Central memory CD8-positive, alpha-beta T cell (primary cell): ENCODE measurements at regions not wholly inside any gene's neighbourhood (a gene's known extent, or its start where the extent isn't known, plus 50 kb on each side); places are given as distances from the start of the nearest gene placed in this dataset.

Source experiments
- ATAC-seq: fragments of 150-1000 bp; cut with Tn5 transposase; replicated peaks from 2 replicates; pipeline ENCODE4 v1.10.0; 2022; ENCODE audit warnings: mild to moderate bottlenecking, moderate FRiP score, moderate number of reproducible peaks; ENCODE audit not compliant: poor library complexity, severe bottlenecking; ENCODE audit errors: extremely low read depth
- DNase-seq, 2 donors: peaks; one replicate each; pipeline ENCODE4 v3.0.0; 2021; ENCODE audit warnings: low spot score in 2 of 2
- H3K27ac Mint-ChIP-seq: one replicate; pipeline ENCODE4 v1.8.0; 2022; ENCODE audit warnings: low read depth, mild to moderate bottlenecking, moderate library complexity, mixed read lengths
- H3K27me3 Mint-ChIP-seq: one replicate; pipeline ENCODE4 v1.8.0; 2022; ENCODE audit warnings: mixed read lengths
- H3K36me3 Mint-ChIP-seq: one replicate; pipeline ENCODE4 v1.8.0; 2022; ENCODE audit warnings: mild to moderate bottlenecking, moderate library complexity, mixed read lengths; ENCODE audit not compliant: insufficient read depth
- H3K4me1 Mint-ChIP-seq: one replicate; pipeline ENCODE4 v1.8.0; 2022; ENCODE audit warnings: mixed read lengths
- H3K4me3 Mint-ChIP-seq: one replicate; pipeline ENCODE4 v1.8.0; 2022; ENCODE audit warnings: mild to moderate bottlenecking, moderate library complexity, mixed read lengths
- H3K9me3 Mint-ChIP-seq: one replicate; pipeline ENCODE4 v1.8.0; 2022; ENCODE audit warnings: mixed read lengths

DNA sequence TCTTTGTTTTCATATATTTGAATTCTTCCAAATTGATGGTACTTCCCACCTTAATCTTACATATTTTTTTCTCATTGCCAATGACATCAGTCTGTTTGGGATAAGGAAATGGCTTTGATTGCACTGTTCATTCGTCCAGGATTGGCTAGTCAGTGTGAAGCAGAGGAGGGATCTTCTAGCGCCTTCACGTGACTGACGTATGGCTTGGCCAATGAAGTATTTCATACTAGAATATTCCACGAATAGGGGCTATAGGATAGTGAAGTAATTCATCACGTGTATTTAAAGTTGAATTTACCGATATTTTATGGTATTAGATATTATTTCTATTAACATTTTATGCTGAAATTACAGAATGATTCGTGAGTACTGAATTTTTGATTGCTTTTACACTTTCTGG, 178.7 kb upstream of the ZFHX3 start:
- Mint-ChIP-seq H3K27ac (no peak overlapping the region), H3K27me3 (no peaks in the 10 kb centered on the region), H3K9me3 (peaks cover 21% of the 10 kb centered on the region), H3K36me3 (no peaks in the 10 kb centered on the region), H3K4me3 (no peak overlapping the region), H3K4me1 (no peaks in the 10 kb centered on the region)
- DNase-seq (no peak), ATAC-seq (no peak)

DNA sequence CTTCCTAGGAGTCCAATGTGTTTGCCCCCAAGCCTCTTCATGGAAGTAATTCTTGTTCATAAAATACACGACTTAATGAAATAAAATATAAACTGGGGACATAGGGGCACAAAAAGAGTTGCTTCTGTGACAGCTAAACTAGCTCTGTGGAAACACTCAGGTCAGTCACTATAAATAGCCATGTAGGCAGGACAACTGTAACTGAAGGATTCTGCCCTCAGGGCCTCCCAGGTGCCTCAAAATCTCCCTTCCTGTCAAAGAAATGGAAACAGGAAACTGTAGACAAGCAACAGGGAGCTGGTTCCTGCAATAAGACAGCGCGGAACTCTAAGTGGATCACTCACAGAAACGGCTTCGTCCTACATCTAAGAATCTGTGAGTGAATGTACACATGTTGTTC, 178.1 kb upstream of the ZFHX3 start:
- H3K9me3 Mint-ChIP-seq: peaks cover 21% of the 10 kb centered on the region
- H3K4me3 Mint-ChIP-seq: no peak overlapping the region
- no peaks in the 10 kb centered on the region for H3K27me3 Mint-ChIP-seq
- no peak overlapping the region for H3K27ac Mint-ChIP-seq
- no peak for ATAC-seq
- no peaks in the 10 kb centered on the region for H3K4me1 Mint-ChIP-seq
- no peaks in the 10 kb centered on the region for H3K36me3 Mint-ChIP-seq
- DNase-seq: no peak

DNA sequence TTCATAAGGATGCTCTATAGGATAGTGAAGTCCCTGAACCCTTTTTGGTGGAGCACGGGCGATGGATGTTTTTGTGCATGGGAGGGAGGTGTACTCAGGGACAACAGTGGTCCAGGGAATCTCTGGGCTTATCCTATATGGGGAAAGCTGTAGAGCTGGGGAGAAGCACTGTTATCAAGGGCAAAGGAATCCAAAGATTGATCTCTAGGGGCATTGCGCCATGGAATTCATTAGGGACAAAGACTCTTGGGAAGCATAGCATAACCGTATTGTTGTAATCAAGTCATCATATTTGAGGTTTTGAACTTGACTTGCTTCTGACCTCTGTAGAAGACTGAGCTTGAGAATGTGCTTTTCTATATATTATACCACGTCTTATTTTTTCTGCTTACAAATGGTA, 172.9 kb upstream of the ZFHX3 start:
- no peak overlapping the region for H3K4me3 Mint-ChIP-seq
- H3K27ac Mint-ChIP-seq: no peak overlapping the region
- H3K4me1 Mint-ChIP-seq: no peaks in the 10 kb centered on the region
- ATAC-seq: no peak
- peaks cover 6% of the 10 kb centered on the region for H3K9me3 Mint-ChIP-seq
- DNase-seq: no peak
- H3K36me3 Mint-ChIP-seq: no peaks in the 10 kb centered on the region
- no peaks in the 10 kb centered on the region for H3K27me3 Mint-ChIP-seq

DNA sequence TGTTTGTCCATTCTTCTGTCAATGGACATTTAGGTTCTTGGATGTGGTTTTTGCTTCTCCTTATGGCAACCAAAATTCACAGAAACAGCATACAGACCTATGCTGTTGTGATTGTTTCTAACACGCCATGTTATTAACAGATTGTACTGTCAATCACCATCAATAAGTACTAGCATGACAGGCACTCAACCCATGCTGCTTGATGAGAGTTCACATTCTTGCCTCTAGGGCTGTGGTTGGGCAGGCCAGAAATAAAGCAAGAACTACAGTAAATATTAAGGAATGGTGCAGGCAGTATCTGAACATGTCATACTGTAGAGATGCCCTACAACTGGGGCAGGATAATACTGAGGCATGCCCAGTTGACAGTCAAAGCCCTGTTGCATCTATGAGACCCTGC, 171.2 kb upstream of the ZFHX3 start:
- H3K36me3 Mint-ChIP-seq: no peaks in the 10 kb centered on the region
- H3K4me1 Mint-ChIP-seq: no peaks in the 10 kb centered on the region
- H3K27ac Mint-ChIP-seq: no peak overlapping the region
- ATAC-seq (no peak), DNase-seq (no peak)
- H3K4me3 Mint-ChIP-seq: no peak overlapping the region
- H3K27me3 Mint-ChIP-seq: no peaks in the 10 kb centered on the region
- peaks cover 11% of the 10 kb centered on the region for H3K9me3 Mint-ChIP-seq

DNA sequence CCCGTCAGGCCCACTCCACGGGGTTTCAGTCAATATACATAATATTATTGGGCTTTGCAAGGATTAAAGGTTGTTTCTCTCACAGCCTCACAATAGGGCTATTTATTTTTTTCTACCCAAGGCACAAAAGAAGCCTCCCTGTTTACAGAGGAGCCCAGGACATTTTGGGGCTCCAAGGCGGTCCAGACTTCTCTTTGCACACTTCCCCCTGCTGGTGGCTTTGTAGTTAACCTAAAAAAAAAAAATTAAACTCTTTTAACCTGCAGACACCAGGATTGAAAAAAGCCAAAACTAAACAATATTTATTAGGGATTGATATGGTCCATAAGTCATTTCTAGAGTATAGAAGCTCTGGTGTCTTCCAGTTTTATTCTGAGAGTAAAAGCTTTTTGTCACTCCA, 169.7 kb upstream of the ZFHX3 start:
- Mint-ChIP-seq H3K27me3 (no peaks in the 10 kb centered on the region), H3K4me3 (no peak overlapping the region), H3K9me3 (peaks cover 5% of the 10 kb centered on the region), H3K4me1 (no peaks in the 10 kb centered on the region), H3K36me3 (no peaks in the 10 kb centered on the region), H3K27ac (no peak overlapping the region)
- no peak for DNase-seq
- no peak for ATAC-seq

DNA sequence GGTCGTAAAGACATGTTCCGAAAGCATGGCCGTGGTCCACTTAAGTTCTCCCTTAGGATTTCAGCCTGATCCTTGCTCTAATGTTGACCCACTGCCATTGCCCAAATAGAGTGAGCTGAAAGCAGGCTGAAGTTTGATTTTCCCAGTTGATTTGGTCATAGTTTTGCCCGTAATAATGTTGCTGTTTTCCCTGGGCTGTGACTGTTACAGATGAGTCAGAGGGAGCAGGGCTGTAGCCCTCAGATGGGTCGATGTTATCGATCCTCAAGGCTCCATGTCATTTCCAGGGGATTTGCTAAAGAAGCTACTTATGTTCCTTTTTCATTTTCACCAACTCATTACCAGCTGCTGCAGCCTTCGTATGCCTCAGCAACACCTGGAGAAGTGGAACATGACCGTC, 169.0 kb upstream of the ZFHX3 start:
- no peak for DNase-seq
- no peaks in the 10 kb centered on the region for H3K27me3 Mint-ChIP-seq
- H3K36me3 Mint-ChIP-seq: no peaks in the 10 kb centered on the region
- peaks cover 5% of the 10 kb centered on the region for H3K9me3 Mint-ChIP-seq
- H3K4me1 Mint-ChIP-seq: no peaks in the 10 kb centered on the region
- no peak for ATAC-seq
- H3K4me3 Mint-ChIP-seq: no peak overlapping the region
- no peak overlapping the region for H3K27ac Mint-ChIP-seq

DNA sequence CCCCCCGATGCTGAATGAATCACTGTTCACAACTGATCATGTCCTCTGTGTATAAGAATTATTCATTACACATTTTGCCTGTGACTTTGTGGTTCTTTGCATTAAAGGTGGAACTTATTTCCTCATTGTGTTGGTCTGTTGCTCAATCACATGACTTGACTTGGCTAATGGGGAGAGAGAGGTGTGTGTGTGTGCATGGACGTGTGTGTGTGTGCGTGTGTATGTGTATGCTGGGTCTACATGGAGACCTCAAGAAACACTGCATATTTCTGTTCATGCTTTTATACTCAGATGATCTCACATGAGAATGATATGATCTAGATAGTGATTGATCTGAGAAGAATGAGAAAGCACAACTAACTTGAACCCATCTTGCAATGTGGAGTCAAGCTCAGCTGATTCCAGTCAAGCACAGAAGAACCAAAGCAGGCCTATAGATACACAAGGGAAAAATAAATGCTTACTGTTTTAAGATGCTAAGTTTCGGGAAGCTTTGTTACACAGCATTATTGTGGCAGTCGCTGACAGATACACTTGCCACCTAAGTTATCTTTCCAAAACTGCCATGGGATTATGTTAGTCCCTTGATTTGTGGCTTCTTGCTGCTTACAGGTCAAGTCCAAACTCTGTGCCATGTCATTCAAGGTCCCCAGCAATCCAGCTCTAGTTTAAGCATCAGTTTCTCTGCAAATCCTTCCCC, 167.9 kb upstream of the ZFHX3 start:
- no peak overlapping the region for H3K4me3 Mint-ChIP-seq

DNA sequence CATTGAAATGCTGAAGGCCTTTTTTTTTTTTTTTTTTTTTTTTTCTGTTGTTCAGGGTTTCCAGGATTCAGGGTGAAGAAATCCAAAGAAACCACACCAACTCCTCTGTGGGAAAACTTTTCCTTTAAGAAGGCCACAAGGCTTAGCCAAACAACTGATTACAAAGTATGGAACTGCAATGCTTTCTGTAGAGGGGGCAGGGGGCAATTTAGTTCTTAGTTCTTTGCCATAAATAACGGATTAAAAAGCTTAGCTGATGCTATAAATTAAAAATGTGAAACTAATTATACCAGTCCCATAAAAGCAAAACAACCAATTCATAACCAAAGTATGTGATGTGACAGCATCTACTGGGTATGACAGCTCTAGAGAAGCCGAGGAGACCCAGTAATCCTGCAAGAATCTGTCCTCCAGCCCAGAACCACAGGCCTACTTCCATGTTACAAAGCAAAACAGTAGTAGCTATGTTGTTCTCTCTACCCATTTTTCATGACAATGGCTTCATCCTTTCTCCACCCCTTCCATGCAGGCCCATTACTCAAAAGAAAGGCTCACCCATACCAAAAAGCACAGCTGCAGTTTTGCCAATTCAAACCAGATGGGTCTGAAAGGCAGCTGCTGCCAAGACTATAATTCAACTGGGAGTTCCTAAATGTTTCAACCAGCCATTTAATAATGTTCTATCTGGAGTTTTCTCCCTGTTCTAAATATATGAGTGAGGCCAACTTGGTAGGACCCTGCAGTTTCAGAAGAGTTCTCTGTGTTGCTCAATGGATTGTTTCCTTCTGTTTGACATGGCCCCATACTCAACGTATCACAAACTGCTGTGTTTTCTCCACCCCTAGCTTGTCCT, 167.1 kb upstream of the ZFHX3 start:
- no peaks in the 10 kb centered on the region for H3K36me3 Mint-ChIP-seq
- no peak overlapping the region for H3K27ac Mint-ChIP-seq
- no peak for ATAC-seq
- H3K27me3 Mint-ChIP-seq: no peaks in the 10 kb centered on the region
- H3K4me3 Mint-ChIP-seq: no peak overlapping the region
- peaks cover 5% of the 10 kb centered on the region for H3K9me3 Mint-ChIP-seq
- DNase-seq: no peak
- H3K4me1 Mint-ChIP-seq: no peaks in the 10 kb centered on the region

More for the DNA sequence above, 167.9 kb upstream of the ZFHX3 start:
- H3K27ac Mint-ChIP-seq: no peak overlapping the region
- no peaks in the 10 kb centered on the region for H3K4me1 Mint-ChIP-seq
- DNase-seq (no peak), ATAC-seq (no peak)
- H3K36me3 Mint-ChIP-seq: no peaks in the 10 kb centered on the region
- H3K9me3 Mint-ChIP-seq: peaks cover 5% of the 10 kb centered on the region
- no peaks in the 10 kb centered on the region for H3K27me3 Mint-ChIP-seq

DNA sequence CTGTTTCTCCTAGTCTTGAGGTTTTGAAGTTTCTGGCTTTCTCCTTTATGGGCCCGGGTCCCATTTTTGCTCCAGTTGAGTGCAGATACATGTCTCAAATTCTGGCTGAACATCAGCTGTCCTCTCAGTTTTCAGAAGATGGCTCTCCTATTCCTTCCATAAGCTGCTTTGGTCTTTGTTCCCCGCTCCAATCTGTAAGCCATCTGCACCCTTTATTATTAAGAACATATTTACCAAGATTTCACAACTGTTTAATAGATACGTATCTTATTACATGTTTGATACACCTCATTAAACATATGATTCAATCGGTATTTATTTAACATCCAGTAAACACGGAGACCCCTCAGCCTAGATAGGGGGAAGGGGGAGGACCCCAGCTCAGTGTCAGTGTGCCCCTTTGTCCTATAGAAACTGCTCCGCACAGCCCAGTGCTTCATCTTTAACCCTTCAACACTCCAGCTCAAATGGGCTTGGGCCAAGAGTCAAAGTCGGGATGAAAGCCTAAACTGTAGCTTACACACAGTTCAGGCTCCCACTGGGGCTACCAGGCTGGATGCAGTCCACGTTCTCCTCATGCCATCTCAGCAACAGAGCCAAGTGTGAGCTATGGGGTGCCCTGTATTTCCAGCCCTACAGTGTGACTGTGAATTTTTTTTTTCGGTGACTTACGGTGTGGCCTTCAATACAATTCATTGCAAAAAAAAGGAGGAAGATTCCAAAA, 166.0 kb upstream of the ZFHX3 start:
- no peak overlapping the region for H3K4me3 Mint-ChIP-seq
- H3K4me1 Mint-ChIP-seq: no peaks in the 10 kb centered on the region
- no peak overlapping the region for H3K27ac Mint-ChIP-seq
- no peaks in the 10 kb centered on the region for H3K36me3 Mint-ChIP-seq
- no peaks in the 10 kb centered on the region for H3K27me3 Mint-ChIP-seq
- peaks cover 5% of the 10 kb centered on the region for H3K9me3 Mint-ChIP-seq
- DNase-seq (no peak), ATAC-seq (no peak)

DNA sequence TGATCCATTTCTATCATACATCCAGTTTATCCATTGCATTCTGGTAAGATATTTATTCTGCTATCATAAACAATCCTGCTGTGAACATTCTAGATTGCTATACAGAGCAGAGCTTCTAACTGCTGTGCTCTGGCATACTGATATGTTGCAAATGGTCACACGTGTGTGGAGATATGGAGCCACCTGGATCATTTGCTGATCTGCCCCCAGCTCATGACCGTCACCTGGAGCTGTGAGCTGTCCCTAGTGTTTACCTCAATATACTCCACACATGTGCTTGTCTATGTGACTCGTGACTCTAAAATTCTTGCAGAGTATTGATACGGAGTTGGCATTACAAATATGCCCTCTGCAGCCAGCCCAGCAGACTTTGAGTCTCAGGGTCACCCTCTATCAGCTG, 164.5 kb upstream of the ZFHX3 start:
- H3K36me3 Mint-ChIP-seq: no peaks in the 10 kb centered on the region
- no peak for ATAC-seq
- no peaks in the 10 kb centered on the region for H3K4me1 Mint-ChIP-seq
- no peak overlapping the region for H3K27ac Mint-ChIP-seq
- no peaks in the 10 kb centered on the region for H3K27me3 Mint-ChIP-seq
- no peak overlapping the region for H3K4me3 Mint-ChIP-seq
- peaks cover 9% of the 10 kb centered on the region for H3K9me3 Mint-ChIP-seq
- DNase-seq: no peak

DNA sequence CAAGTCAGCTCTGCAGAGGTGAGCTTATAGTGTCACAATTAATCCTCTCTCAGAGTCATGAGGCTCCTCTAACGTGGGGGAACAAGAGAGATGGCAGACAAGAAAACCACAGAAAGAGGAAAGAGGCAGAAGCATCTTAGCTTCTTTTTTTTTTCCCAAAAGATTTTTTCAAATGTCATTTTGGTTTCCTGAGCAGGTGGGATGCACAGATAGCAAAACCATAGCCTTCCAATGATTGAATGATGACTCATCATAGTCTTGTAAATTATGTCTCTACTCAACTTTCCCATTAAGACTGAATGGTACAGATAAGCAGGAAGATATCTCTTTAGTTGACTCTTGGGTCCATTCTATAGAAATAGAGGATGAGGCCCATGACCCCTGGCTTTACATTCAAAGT, 162.8 kb upstream of the ZFHX3 start:
- DNase-seq (no peak), ATAC-seq (no peak)
- H3K4me3 Mint-ChIP-seq: no peak overlapping the region
- H3K36me3 Mint-ChIP-seq: no peaks in the 10 kb centered on the region
- peaks cover 11% of the 10 kb centered on the region for H3K9me3 Mint-ChIP-seq
- no peaks in the 10 kb centered on the region for H3K4me1 Mint-ChIP-seq
- no peak overlapping the region for H3K27ac Mint-ChIP-seq
- no peaks in the 10 kb centered on the region for H3K27me3 Mint-ChIP-seq

DNA sequence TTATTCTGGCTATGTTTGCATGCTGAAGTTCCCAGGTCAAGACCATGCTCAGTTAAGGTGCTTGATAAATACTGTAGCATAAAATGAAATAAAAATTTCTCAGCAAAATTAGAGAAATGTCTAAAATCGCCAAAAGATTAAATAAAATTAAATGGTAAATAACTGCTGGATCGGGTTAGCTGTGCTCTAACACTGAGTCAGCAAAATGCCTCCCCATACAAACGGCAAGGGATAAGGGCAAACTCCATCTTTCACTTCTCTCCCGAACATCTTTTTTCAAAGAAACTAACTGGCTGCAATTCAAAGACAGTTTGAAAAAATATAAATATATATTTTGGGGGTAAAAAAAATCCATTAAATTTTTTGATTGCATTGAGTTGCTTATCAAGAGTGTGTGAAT, 162.2 kb upstream of the ZFHX3 start:
- Mint-ChIP-seq H3K27ac (no peak overlapping the region), H3K4me3 (no peak overlapping the region), H3K36me3 (no peaks in the 10 kb centered on the region), H3K9me3 (peaks cover 11% of the 10 kb centered on the region), H3K4me1 (no peaks in the 10 kb centered on the region), H3K27me3 (no peaks in the 10 kb centered on the region)
- ATAC-seq (no peak), DNase-seq (no peak)

DNA sequence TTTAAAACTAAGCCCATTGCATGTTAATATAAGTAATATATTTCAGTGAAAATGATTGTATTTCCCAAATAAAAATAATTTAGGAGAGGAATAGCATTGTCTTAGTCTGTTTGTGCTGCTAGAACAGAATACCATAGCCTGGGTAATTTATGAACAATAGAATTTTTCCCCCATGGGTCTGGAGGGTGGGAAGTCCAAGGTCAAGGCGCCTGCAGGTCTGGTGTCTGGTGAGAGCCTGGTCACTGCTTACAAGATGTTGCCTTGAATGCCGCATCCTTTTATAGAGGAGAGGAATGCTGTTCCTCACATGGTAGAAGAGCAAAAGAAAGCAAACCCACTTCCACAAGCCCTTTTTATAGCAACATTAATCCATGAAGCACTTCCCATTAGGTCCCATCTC, 161.3 kb upstream of the ZFHX3 start:
- ATAC-seq (no peak), DNase-seq (no peak)
- H3K36me3 Mint-ChIP-seq: no peaks in the 10 kb centered on the region
- no peak overlapping the region for H3K4me3 Mint-ChIP-seq
- H3K27ac Mint-ChIP-seq: no peak overlapping the region
- peaks cover 6% of the 10 kb centered on the region for H3K9me3 Mint-ChIP-seq
- H3K4me1 Mint-ChIP-seq: no peaks in the 10 kb centered on the region
- H3K27me3 Mint-ChIP-seq: no peaks in the 10 kb centered on the region
